Adrenal gland (tissue), 5 donors: ENCODE measurements at regions not wholly inside any gene's neighbourhood (a gene's known extent, or its start where the extent isn't known, plus 50 kb on each side); places are given as distances from the start of the nearest gene placed in this dataset.

Source experiments
- CTCF ChIP-seq, 6 experiments: fragments of 450-650 bp in 4 of 6; fragments of 200-600 bp in 2 of 6; sonication (generic) in 1 of 6; IDR thresholded peaks; 1 replicate in 5 of 6; 2 replicates in 1 of 6; pipeline versions ENCODE4 v1.5.1 to v1.8.0; 2016 to 2021; ENCODE audit warnings: antibody characterized with exemption in 6 of 6, mild to moderate bottlenecking in 2 of 6, moderate library complexity in 1 of 6
- POLR2A ChIP-seq, 2 donors: fragments of 450-650 bp; IDR thresholded peaks; one replicate each; pipeline ENCODE4 v1.6.1; 2017; ENCODE audit warnings: antibody characterized with exemption in 2 of 2, mild to moderate bottlenecking in 2 of 2, moderate library complexity in 1 of 2
- donor health status: DM: no; HTN: no; CAD: no.

GRCh38 chr21:32214654-32215305 is 64.1 kb downstream of the MIS18A start:
- TF ChIP-seq POLR2A (IDR thresholded peaks at IDR 0.05) (no peak), CTCF (IDR thresholded peaks at IDR 0.05) (no peak)
